Inflammatory macrophage treated with lipopolysaccharide for 4 hours (primary cell): ENCODE measurements at regions not wholly inside any gene's neighbourhood (a gene's known extent, or its start where the extent isn't known, plus 50 kb on each side); places are given as distances from the start of the nearest gene placed in this dataset.
A peak's percentile ranks its signal among the peaks of the same experiment; 100 is the strongest.
"Not testable (repeated sequence)": the region's sequence is repeated elsewhere in the genome, so short reads cannot be mapped to it uniquely, and the experiment has no call there.

Experiments
- DNase-seq: peaks from one replicate; pipeline ENCODE4 v3.0.0-alpha.2; 2020

- DNase-seq, result no peak
Measured at GRCh38 chr10:2048337-2048973, 311.1 kb upstream of the ADARB2 start.

DNA sequence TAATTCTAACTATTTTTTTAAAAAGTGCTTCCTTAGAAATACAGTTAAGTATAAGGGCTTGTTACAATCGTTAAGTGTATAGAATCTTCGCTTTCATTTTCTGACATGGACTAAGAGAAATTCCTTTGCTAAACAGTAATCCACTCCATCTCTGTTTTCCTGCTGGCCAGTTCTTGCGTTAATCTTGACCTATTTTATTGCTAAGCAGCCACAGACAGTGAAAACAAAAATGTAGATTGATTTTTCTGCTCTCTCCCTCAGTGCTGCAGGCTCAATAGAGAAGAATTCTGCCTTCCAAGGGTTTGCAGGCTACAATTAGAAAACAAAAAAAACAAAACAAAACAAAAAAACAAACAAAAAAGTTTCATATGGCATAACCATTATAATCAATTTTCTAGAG, 310.4 kb upstream of the ADARB2 start:
- DNase-seq, result no peak

- no peak for DNase-seq
Measured at GRCh38 chr10:2043379-2043778, 306.1 kb upstream of the ADARB2 start.

DNA sequence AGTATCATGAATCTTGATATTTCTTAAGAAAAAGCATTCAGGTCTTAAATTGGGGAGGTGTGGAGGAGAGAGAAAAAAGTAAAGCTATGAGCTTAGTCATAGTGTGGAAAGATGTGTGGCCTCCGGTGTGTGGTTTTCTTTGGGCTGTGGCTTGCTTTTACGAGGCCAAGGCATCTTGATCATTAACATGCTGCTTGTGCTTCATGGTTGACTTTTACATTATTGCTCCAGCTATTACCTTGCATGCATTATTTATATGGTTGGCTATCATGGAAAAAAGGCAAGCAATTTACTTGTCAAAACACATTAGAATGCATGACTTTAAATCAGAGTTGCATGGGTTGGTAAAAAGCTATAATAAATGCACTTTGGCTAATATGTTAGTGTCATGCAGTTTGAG, 300.7 kb upstream of the ADARB2 start:
- DNase-seq, result no peak

GRCh38 chr10:2037246-2037645, 299.9 kb upstream of the ADARB2 start:
- no peak for DNase-seq

DNA sequence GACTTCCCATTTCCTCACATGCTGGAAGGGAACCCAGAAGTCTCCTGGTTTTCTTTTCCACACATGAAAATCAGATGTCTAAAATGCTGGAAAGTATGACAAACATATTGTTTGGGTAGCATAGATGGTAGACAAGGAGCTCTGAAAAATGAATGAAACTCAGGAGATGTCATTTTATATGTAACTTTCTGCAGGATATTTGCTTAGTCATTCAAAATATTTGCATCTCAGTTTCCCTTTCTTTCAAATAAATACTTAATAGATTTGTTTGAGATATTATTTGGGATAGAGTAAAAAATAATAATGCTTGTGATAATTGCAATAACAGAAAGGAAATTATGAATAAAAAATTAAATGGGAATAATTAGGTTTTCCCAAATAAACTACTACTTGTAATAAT, 298.9 kb upstream of the ADARB2 start:
- no peak for DNase-seq

GRCh38 chr10:2030046-2030445, 292.7 kb upstream of the ADARB2 start:
- DNase-seq, result no peak

- no peak for DNase-seq
Measured at GRCh38 chr10:2026936-2027335, 289.6 kb upstream of the ADARB2 start.

- DNase-seq, result not testable (repeated sequence)
Measured at GRCh38 chr10:2024750-2025149, 287.4 kb upstream of the ADARB2 start.

GRCh38 chr10:2023687-2024086, 286.4 kb upstream of the ADARB2 start:
- DNase-seq, result no peak

DNA sequence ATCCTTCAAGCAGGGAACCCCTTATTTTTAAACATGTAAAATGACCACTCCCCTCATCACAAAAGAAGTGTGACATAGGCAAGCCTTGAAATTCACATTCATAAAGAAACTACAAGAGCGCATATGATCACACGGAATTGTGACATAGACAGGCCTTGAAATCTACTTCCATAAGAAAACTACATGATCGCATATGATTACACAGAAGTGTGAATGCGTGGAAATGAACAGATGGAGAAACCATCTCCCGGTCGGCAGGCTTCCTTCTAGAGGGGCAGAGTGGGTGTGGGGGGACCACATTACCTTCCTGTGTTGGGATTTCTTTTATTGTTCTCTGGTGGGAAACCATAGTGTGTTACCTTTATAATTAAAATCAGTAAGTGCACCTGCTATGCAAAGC, 285.1 kb upstream of the ADARB2 start:
- peak; percentile 1 for DNase-seq

GRCh38 chr10:2020836-2021235, 283.5 kb upstream of the ADARB2 start:
- peak; percentile 16 for DNase-seq

GRCh38 chr10:2019803-2020202, 282.5 kb upstream of the ADARB2 start:
- DNase-seq, result no peak

DNA sequence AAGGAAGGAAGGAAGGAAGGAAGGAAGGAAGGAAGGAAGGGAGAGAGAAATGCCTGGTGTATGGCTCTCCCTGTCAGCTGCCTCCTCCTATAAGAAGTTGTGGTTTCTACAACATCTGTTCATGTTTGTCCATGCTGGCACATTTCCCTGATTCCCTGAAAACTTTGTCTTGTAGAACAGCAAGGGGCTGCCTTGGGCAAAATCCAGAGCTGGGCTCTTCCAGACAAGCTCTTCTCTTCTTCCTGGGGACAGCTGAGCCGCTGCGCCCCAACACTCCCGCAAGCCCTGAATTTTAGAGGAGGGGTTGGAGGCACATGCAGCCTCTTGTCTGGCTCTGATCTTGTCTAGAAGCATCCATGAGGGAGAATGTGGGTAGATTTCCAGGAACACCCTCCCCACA, 282.0 kb upstream of the ADARB2 start:
- DNase-seq, result no peak

DNA sequence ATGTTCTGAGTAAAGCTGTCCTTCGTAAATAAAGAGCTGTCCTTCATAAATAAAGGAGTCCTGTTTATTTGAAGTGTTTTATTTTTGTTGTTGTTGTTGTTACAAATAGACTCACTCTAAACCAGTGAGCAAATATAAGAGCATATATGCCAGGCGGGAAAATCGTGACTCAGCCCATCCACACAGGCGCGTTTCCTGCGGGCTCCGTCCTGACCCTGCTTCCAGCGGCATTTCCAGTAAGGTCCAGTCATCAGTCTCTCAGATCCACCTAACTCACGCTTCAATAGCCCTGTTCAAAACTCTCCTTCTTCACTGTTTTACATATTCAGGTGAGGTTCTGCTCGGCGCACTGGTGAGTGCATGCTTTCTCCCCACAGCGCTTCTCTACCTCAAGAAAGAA, 277.2 kb upstream of the ADARB2 start:
- no peak for DNase-seq

DNA sequence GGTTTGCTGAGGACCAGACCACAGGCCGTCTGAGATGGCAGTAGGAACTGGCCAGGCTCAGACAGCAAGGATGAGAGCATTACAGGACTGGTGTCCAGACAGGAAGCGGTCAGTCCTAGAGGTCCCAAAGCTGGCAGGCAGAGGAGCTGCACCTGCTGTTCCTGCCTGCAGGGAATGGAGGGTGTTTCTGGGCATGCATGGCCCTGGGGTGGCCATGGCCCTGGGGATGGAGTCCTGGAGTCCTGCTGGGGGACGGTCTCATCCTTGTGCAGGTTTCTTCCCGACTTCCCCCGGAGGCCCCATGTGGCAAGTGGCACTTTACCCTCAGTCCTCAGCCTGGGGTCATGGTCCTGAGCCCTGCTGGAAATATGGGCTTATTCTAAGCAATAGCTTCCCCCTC, 274.9 kb upstream of the ADARB2 start:
- no peak for DNase-seq

DNA sequence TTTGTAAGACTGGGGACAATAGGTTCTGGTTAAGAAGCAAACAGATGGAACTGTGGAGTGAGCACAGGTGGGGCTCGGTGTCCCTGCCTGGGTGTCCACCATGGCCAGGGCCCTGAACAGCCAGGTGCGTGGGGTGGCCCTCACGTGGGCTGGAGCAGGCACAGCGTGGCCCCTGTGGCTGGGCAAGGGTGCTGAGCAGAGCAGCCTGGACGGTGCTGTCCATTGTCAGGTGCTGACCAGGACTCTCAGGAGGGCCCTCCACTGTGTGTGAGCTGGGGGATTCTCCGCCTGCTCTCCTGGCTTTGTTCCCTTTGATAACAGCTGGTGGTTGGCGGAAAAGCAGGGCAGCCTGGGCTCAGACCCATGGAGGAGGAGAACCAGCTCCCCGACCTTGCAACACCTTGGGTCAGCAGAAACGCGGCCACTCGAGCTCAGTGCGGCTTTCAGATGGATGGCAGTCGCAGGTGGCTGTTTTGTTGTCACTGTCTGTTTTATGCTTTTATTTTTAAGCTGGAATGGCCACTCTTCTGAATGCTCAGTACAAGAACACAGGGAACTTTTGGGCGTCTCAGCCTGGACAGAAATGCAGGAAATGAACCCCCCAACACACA, 273.9 kb upstream of the ADARB2 start:
- DNase-seq, result no peak

DNA sequence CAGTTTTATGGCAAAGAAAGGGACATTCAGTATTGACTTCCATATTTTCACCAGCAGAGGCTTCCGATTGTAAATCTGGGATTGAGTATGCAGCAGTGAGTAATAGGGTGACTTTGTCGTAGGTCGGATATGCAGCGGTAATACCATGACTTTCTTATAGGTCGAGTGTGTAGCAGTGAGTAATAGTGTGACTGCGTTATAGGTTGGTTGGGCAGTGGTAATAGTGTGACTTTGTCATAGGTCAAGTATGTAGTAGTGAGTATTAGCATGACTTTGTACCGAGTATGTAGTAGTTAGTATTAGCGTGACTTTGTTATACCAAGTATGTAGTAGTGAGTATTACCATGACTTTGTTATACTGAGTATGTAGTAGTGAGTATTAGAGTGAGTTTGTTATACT, 268.2 kb upstream of the ADARB2 start:
- no peak for DNase-seq

DNA sequence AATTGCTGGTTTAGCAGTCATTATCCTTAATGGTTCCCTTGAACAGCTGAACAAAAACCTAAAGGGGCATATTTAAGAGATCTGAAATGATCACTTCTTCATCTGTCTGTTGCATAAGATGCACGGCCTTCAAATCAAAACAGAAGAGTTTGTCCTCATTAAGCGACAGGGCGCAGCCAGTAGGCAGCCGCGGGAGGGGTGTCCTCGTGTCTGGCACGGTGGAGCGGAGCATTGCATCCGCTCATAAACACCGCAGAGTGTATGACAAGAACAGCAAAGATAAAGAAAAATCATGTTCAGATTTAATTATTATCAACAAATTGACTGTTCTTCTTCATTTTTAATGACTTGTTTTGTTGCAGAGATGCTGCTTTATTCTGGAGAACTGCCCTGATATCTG, 255.6 kb upstream of the ADARB2 start:
- DNase-seq, result no peak

DNA sequence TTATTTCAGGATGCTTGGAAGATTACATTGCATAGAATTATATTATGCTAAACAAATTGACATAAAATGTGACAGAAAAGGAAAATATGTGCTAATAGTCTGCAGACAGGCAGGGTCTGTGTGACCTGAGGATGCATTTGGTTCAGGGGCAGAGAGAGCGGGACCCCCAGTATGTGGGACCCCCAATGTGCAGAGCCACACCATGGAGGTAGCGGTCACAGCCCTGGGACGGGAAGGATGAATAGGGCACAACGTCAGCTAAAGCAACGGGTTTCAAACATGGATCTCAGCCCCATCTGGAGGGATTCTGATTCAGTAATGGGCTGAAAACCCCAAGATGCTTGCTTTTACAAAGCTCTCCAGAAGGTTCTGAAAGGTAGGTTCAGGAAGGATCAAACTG, 251.8 kb upstream of the ADARB2 start:
- DNase-seq, result no peak

GRCh38 chr10:1981976-1982375, 244.7 kb upstream of the ADARB2 start:
- DNase-seq, result no peak

DNA sequence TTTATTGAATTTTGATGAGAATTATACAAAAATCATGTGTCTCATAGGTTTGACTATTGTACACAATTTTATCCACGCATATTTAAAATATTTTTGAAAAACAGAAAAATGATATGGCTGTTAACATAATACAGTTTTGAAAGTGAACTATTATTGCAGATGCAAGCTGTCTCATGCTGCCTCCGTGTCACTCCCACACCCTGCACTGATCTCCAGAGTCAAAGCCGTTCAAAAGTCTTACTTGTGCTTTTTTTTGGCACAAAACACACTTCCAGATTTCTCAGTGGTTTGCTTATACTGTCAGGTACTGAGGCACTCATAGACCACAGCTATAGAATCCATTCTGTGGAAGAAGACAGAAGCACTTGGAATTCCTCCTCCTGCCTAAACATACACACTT, 243.1 kb upstream of the ADARB2 start:
- DNase-seq, result no peak

DNA sequence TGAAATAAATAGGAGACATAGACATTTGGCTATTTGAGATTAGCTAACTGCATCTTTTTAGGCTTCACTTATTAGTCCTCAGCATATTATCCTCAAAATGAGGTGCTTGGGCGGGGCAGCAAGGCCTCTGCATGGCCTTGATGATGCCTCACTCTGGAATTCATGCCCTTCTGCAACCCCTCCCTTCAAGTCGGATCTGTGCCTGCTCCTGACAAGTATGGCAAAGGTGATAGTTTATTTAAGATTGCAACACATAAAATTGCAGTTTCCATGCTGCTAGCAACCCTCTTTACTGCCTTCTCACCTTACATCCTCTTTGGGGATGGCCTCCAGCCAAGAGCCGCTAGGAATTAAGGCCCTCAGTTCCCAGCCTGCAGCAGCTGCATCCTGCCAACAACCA, 241.3 kb upstream of the ADARB2 start:
- DNase-seq, result no peak

DNA sequence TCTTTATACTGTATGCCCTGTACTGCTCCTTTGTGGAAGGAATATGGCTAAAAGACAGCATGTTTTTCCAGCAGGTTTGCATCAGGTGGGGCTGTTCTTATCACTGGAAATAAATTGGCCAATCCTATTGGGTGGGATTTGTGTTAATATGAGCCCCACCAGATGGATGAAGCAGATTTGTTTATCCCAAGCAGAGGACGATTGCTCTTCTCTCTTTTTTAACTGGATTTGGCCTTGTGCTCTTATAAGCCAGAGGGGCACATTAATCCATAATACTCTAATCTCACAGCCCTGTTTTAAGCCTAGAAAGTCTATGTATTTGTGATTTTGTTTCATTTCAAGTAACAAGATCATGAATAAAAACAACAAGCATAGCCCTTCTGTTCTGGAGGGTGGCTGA, 240.1 kb upstream of the ADARB2 start:
- no peak for DNase-seq

DNA sequence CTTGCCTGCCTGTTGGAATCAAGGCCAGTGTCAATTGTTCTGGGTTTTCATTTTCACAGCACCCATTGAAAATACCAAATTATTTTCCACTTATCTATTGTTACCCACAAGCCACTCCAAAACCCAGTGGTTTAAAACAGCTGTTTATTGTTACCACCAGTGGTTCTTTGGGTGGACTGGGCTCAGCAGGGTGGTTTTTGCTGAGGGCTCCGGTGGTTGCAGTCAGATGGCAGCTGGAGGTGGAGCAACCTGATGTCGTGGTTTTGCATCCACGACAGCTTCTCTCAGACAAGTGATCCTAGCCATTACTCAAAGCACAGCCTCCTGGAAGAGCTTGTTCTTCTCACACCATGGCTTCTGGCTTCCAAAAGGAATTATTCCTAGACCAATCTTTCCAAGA, 235.1 kb upstream of the ADARB2 start:
- no peak for DNase-seq
